PFSK-1 (cell line): ENCODE measurements at regions not wholly inside any gene's neighbourhood (a gene's known extent, or its start where the extent isn't known, plus 50 kb on each side); places are given as distances from the start of the nearest gene placed in this dataset.

ENCODE experiments used
- FOXP2 ChIP-seq: optimal IDR thresholded peaks from 2 replicates; pipeline ENCODE3; 2011; ENCODE audit warnings: borderline replicate concordance, control low read depth, inconsistent platforms; ENCODE audit not compliant: insufficient read depth; ENCODE audit errors: extremely low read length, extremely low read depth
- POLR2AphosphoS5 ChIP-seq: IDR thresholded peaks from 2 replicates; pipeline ENCODE4 v1.6.1; 2012; ENCODE audit warnings: low read depth, mild to moderate bottlenecking, control low read depth, low read length, moderate library complexity
- REST ChIP-seq, 2 experiments: IDR thresholded peaks; 2 replicates each; pipeline versions ENCODE4 v1.6.1 to v1.8.0; 2011 to 2012; ENCODE audit warnings: low read depth in 2 of 2, low read length in 2 of 2, control low read depth in 1 of 2, inconsistent platforms in 1 of 2, mild to moderate bottlenecking in 1 of 2, moderate library complexity in 1 of 2; ENCODE audit not compliant: insufficient read depth in 1 of 2
- SIN3A ChIP-seq: IDR thresholded peaks from 2 replicates; pipeline ENCODE4 v1.6.1; 2012; ENCODE audit warnings: mild to moderate bottlenecking, low read length, moderate library complexity, borderline replicate concordance; ENCODE audit not compliant: insufficient read depth
- TAF1 ChIP-seq: IDR thresholded peaks from 2 replicates; pipeline ENCODE4 v1.6.1; 2012; ENCODE audit warnings: low read length, control low read depth, borderline replicate concordance; ENCODE audit not compliant: insufficient read depth

- no peak for TF ChIP-seq SIN3A
- no peak for TF ChIP-seq FOXP2
- no peak for TF ChIP-seq TAF1
- TF ChIP-seq REST (IDR thresholded peaks at IDR 0.05; ENCODE audit: insufficient read depth in 1 of 2, low read depth in 2 of 2, low read length in 2 of 2), result no peak
- no peak for TF ChIP-seq POLR2AphosphoS5
These were observed 593.7 kb downstream of the DNAH5 start for GRCh38 chr5:13350767-13351166.

- TF ChIP-seq TAF1 (no peak), POLR2AphosphoS5 (no peak), SIN3A (no peak), FOXP2 (no peak), REST (IDR thresholded peaks at IDR 0.05; ENCODE audit: insufficient read depth in 1 of 2, low read depth in 2 of 2, low read length in 2 of 2) (no peak)
These were observed 595.9 kb downstream of the DNAH5 start for GRCh38 chr5:13348568-13348967.

- no peak for TF ChIP-seq SIN3A
- no peak for TF ChIP-seq REST (IDR thresholded peaks at IDR 0.05; ENCODE audit: insufficient read depth in 1 of 2, low read depth in 2 of 2, low read length in 2 of 2)
These were observed 598.1 kb downstream of the DNAH5 start for GRCh38 chr5:13346401-13346800.

DNA sequence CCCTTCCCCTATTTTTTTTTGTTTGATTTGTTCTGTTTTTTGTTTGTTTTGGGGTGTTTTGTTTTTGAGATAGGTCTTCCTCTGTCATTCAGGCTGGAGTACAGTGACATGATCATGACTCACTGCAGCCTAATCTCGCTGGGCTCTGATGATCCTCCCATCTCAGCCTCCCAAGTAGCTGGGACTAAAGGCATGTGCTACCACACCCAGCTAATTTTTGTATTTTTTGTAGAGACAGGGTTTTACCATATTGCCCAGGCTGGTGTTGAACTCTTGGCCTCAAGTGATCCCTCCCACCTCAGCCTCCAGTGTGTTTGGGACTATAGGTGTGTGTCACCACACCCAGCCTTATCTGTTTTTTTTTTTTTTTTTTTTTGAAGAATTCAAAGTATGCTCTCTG, 605.4 kb downstream of the DNAH5 start:
- TF ChIP-seq TAF1 (no peak), SIN3A (no peak), POLR2AphosphoS5 (no peak), FOXP2 (no peak), REST (IDR thresholded peaks at IDR 0.05; ENCODE audit: insufficient read depth in 1 of 2, low read depth in 2 of 2, low read length in 2 of 2) (no peak)

- TF ChIP-seq SIN3A (no peak), POLR2AphosphoS5 (no peak), TAF1 (no peak), FOXP2 (no peak), REST (IDR thresholded peaks at IDR 0.05; ENCODE audit: insufficient read depth in 1 of 2, low read depth in 2 of 2, low read length in 2 of 2) (no peak)
These were observed 612.9 kb downstream of the DNAH5 start for GRCh38 chr5:13331585-13331984.
